ENCODE measurements at regions not wholly inside any gene's neighbourhood (a gene's known extent, or its start where the extent isn't known, plus 50 kb on each side); places are given as distances from the start of the nearest gene placed in this dataset.
"Not testable (repeated sequence)": the region's sequence is repeated elsewhere in the genome, so short reads cannot be mapped to it uniquely, and the experiment has no call there.

DNA sequence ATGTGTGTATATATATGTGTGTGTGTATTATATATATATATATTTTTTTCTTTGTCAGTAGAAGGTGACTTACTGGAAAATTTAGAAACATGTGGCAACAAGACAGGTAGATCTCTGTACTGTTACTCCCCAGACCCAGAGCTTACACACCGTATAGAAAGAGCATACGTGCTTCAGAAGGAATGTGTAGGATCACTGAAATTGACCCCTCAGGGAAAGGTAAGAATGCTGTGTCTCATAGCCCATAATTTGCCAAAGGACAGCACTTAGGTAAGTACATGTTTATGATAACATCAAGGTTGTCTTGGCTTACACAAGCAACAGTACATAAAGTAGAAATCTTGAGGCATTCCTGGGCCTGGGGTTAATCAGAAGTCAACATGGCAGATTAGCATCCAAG is 54.2 kb upstream of the PDE3B start:
- ChIA-PET CTCF (no interaction called here), POLR2A (interaction anchor here in 1 of 2 donors (0.6 kb wide), 1 partner anchor 261 kb away, joined by 5 read pairs; no protein-coding TSS in a partner anchor)
- peaks cover 0 to 5% (median 2%) of the 10 kb centered on the region in 3 donors for H3K9me3 Mint-ChIP-seq
- peaks cover 0 to 2% of the 10 kb centered on the region in 2 donors for H3K36me3 ChIP-seq (ENCODE audit: control insufficient read depth in 2 of 2, extremely low read depth in 1 of 2, insufficient read depth in 1 of 2, low read length in 1 of 2)
- H3K27me3 ChIP-seq (replicated peaks in 1 of 2; ENCODE audit: control insufficient read depth in 2 of 2, extremely low read depth in 1 of 2, insufficient read depth in 2 of 2, low read length in 1 of 2) = no peaks in the 10 kb centered on the region
- no peak overlapping the region for H3K4me3 Mint-ChIP-seq
- H3K27ac ChIP-seq (ENCODE audit: low read length) = no peak overlapping the region
- no peak overlapping the region for H3K4me3 ChIP-seq (ENCODE audit: control insufficient read depth in 1 of 2, extremely low read depth in 1 of 2, low read length in 1 of 2)
- no peak for ATAC-seq (replicated peaks in 1 of 4)
- H3K27me3 Mint-ChIP-seq = no peaks in the 10 kb centered on the region
- H3K4me1 ChIP-seq (ENCODE audit: control insufficient read depth in 1 of 2, extremely low read depth in 1 of 2, insufficient read depth in 2 of 2, low read length in 2 of 2) = no peaks in the 10 kb centered on the region
- H3K36me3 Mint-ChIP-seq = peaks cover 48% of the 10 kb centered on the region
- peaks cover 38 to 48% (median 39%) of the 10 kb centered on the region in 3 donors for H3K4me1 Mint-ChIP-seq
- no CpG with 5 or more reads among the region's 2 CpGs for WGBS (ENCODE audit: insufficient coverage)
- H3K9me3 ChIP-seq = no peaks in the 10 kb centered on the region
- DNase-seq = no peak
- H3K27ac Mint-ChIP-seq = no peak overlapping the region

DNA sequence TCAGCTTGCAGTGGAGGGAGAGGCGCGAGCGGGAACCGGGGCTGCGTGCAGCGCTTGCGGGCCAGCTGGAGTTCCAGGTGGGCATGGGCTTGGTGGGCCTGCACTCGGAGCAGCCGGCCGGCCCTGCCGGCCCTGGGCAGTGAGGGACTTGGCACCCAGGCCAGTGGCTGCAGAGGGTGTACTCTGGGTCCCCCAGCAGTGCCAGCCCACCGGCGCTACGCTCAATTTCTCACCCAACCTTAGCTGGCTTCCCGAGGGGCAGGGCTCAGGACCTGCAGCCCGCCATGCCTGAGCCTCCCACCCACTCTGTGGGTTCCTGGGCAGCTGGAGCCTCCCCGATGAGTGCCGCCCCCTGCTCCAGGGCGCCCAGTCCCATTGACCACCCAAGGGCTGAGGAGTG is 52.6 kb upstream of the PDE3B start:
- ATAC-seq (replicated peaks in 1 of 4); CTCF ChIA-PET; POLR2A ChIA-PET; H3K9me3 ChIP-seq; H3K27ac Mint-ChIP-seq; H3K36me3 ChIP-seq (ENCODE audit: control insufficient read depth in 2 of 2, extremely low read depth in 1 of 2, insufficient read depth in 1 of 2, low read length in 1 of 2); H3K27ac ChIP-seq (ENCODE audit: low read length); H3K27me3 Mint-ChIP-seq; H3K9me3 Mint-ChIP-seq; H3K27me3 ChIP-seq (replicated peaks in 1 of 2; ENCODE audit: control insufficient read depth in 2 of 2, extremely low read depth in 1 of 2, insufficient read depth in 2 of 2, low read length in 1 of 2); H3K4me3 Mint-ChIP-seq; H3K4me1 ChIP-seq (ENCODE audit: control insufficient read depth in 1 of 2, extremely low read depth in 1 of 2, insufficient read depth in 2 of 2, low read length in 2 of 2); DNase-seq; H3K4me3 ChIP-seq (ENCODE audit: control insufficient read depth in 1 of 2, extremely low read depth in 1 of 2, low read length in 1 of 2): not testable (repeated sequence)
- WGBS (ENCODE audit: insufficient coverage) = 95% methylated on average over 17 of the region's 19 CpGs
- Mint-ChIP-seq H3K4me1 (peaks cover 30 to 45% (median 34%) of the 10 kb centered on the region in 3 donors), H3K36me3 (peaks cover 50% of the 10 kb centered on the region)

DNA sequence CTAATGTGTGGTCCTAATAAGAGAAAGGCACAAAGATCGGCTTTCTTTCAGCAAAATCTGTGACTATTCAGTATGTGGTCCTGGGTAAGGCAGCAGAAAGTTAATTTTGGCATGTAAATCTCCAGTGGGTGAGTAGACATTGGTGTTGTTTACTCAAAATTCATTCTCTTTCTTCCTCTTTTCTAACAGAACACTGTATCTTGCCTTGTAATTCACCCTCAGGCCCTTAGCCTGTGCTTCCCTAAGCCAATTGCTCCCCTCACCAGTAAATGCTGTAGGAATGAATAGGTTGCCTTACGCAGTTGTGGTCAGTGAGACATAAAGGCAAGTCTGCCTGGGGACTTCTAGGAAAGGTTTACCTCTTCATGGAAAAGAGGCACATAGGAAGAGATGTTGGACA is 49.9 kb upstream of the PDE3B start:
- ChIA-PET CTCF (no interaction called here), POLR2A (interaction anchor here in 1 of 2 donors (0.7 to 1.0 kb wide), 2 partner anchors 8 to 13 kb away, joined by 3 to 4 read pairs; no protein-coding TSS in a partner anchor)
- Mint-ChIP-seq H3K27me3 (no peaks in the 10 kb centered on the region), H3K9me3 (peaks cover 13 to 17% (median 16%) of the 10 kb centered on the region in 3 donors), H3K4me3 (no peak overlapping the region), H3K27ac (peak overlapping the region; percentile 18 to 36), H3K36me3 (peaks cover 52% of the 10 kb centered on the region), H3K4me1 (peaks cover 34 to 37% (median 34%) of the 10 kb centered on the region in 3 donors)
- WGBS (ENCODE audit: insufficient coverage) = 80% methylated on average over 1 of the region's 2 CpGs
- H3K27me3 ChIP-seq (replicated peaks in 1 of 2; ENCODE audit: control insufficient read depth in 2 of 2, extremely low read depth in 1 of 2, insufficient read depth in 2 of 2, low read length in 1 of 2) = no peaks in the 10 kb centered on the region
- no peak overlapping the region for H3K27ac ChIP-seq (ENCODE audit: low read length)
- H3K4me1 ChIP-seq (ENCODE audit: control insufficient read depth in 1 of 2, extremely low read depth in 1 of 2, insufficient read depth in 2 of 2, low read length in 2 of 2) = no peaks in the 10 kb centered on the region
- no peaks in the 10 kb centered on the region for H3K9me3 ChIP-seq
- H3K36me3 ChIP-seq (ENCODE audit: control insufficient read depth in 2 of 2, extremely low read depth in 1 of 2, insufficient read depth in 1 of 2, low read length in 1 of 2) = no peaks in the 10 kb centered on the region
- DNase-seq = no peak
- no peak overlapping the region for H3K4me3 ChIP-seq (ENCODE audit: control insufficient read depth in 1 of 2, extremely low read depth in 1 of 2, low read length in 1 of 2)
- no peak for ATAC-seq (replicated peaks in 1 of 4)

Data from T-cell (primary cell).